GM12878 (cell line): ENCODE measurements at regions not wholly inside any gene's neighbourhood (a gene's known extent, or its start where the extent isn't known, plus 50 kb on each side); places are given as distances from the start of the nearest gene placed in this dataset.

ENCODE experiments used
- CBFB ChIP-seq: IDR thresholded peaks from 2 replicates; pipeline ENCODE4 v1.6.1; 2016; ENCODE audit warnings: antibody characterized with exemption, low read depth
- HDAC2 ChIP-seq: fragments of 200-600 bp; sonication (generic); IDR thresholded peaks from 2 replicates; pipeline ENCODE4 v1.6.1; 2017
- IKZF1 ChIP-seq: fragments of 450-650 bp; conservative IDR thresholded peaks from 2 replicates; pipeline ENCODE4 v1.6.1; 2017; ENCODE audit warnings: antibody characterized with exemption, mild to moderate bottlenecking
- SREBF1 ChIP-seq: IDR thresholded peaks from 2 replicates; pipeline ENCODE4 v1.6.1; 2012; ENCODE audit warnings: mild to moderate bottlenecking, low read length

- TF ChIP-seq SREBF1: no peak
- TF ChIP-seq HDAC2: no peak
- no peak for TF ChIP-seq CBFB
- no peak for TF ChIP-seq IKZF1
Measured at GRCh38 chr12:46109343-46110222, 119.2 kb upstream of the SCAF11 start.
